ENCODE measurements at regions not wholly inside any gene's neighbourhood (a gene's known extent, or its start where the extent isn't known, plus 50 kb on each side); places are given as distances from the start of the nearest gene placed in this dataset.

DNA sequence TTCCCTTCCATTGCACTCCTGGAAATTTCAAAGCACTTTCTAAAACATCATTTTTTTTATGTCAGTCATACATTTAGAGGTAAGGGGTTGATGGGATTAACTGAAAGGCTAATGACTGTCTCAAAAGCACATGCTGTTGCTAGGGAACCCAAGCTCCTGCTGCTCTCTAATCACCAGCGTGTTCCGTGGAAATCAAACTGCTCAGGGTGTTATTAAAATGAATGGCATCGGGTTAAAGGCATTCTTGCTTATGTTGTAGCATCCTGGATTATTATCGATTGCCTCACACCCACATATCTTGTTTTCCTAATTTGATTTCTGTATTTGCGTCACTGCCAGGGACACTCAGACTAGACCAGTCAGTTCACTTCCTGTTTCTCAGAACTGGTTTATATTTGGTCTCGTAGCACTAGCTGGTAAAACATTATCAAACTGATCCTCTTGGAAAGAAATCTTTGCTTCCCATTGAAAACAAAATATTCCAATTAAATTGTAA is 216.5 kb upstream of the MKLN1 start:
- no peak for DNase-seq

DNA sequence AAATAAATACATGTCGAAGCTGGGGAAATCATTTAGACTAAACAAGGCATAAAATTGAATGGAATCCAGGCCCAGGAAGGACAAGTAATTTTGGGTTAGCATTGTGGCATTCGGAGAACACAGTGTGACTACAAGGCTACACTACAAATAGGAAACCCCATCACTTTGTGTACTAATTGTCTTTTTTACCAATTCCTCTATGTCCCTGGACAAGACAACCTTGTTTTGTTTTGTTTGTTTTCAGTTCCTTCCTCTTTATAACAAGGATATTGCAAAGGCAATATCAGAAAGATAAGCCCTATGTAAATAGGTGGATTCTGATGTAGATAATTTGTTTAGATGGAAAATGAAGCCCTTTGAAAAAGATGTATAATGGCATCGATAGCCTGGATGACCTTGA is 215.9 kb upstream of the MKLN1 start:
- DNase-seq, result no peak

- no peak for DNase-seq
These were observed 215.2 kb upstream of the MKLN1 start for GRCh38 chr7:131112431-131112830.

DNA sequence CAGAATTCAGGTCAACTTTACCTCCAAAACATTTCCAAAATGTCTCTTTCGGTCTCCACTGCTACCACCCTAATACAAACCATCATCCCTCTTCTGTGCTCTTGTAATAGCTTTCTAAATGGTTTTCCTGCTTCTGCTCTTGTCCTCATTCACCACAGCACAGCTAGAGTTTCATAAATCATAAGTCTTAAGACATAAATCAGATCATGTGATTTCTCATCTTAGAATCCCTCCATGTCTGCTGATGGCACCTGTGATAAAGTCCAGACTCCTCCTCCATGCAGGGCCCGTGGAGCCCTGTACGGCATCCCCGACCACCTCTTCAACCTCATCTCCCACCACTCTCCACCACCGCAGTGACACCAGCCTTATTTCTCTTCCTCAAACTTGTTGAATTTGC is 212.3 kb upstream of the MKLN1 start:
- no peak for DNase-seq

- no peak for DNase-seq
These were observed 210.2 kb upstream of the MKLN1 start for GRCh38 chr7:131117439-131117838.

- DNase-seq, result no peak
These were observed 208.3 kb upstream of the MKLN1 start for GRCh38 chr7:131119381-131119780.

GRCh38 chr7:131122394-131122793 is 205.3 kb upstream of the MKLN1 start:
- no peak for DNase-seq

DNA sequence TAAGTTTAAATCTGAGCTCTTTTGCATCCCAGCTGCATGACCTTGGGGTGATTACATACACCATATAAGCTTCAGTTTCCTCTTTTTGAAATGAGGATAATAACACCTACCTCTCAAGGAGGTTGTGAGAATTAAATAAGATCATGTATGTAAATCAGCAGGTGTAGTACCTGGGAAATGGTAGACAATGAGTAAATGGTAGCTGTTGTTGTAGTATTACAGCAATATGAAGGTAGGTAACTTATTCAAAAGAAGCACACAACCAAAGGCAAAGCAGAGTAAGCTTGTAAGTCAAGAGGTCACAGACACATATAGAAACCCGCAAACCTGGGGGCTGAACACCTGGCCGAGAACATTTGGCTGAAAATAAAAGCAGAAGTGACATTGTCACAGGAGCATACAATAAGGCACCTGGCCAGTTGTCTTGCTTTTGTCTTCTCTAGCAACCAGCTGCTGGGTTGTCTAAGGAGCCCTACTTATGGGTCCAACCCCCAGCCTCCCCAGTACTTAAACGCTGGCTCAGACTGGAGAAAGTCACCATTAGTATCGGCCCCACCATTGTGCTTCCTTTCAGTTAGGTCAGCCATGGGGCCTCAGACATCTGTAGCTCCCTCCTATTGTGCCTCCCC is 203.6 kb upstream of the MKLN1 start:
- no peak for DNase-seq

DNA sequence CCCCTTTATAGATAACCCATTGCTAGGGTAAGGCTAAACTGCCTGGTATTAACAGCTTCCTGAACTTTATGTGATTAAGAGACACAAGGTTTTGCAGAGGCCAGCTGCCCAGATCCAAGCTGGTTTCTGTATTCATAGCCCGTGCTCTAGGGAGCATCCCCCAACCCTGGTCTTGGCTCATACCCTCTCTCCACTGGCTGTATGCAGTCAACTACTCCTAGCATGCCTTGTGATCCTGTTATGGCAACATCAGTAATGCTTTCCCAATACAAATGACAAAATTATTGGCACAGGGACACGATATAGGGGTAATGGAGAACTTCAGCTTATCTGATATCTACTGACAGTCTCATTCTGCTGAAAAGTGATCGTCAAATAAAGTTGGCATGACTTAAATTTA is 202.8 kb upstream of the MKLN1 start:
- no peak for DNase-seq

DNA sequence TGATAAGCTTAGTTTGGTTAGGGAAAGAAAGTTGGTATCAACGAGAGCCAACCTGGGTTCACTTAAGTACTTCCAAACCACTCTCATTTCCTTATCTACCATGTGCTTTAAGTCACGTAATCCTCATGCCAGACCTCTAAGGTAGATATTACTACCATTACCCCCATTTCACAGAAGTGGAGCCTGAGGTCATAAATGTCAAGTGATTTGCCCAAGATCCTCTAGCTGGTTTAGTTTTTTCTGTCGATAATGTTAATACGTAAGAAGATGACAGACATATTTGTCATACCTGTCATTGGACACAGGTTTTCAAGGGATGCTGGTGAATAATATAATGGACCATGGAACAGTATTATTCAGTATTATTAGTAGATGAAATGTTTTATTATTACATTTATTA is 197.4 kb upstream of the MKLN1 start:
- DNase-seq, result no peak

DNA sequence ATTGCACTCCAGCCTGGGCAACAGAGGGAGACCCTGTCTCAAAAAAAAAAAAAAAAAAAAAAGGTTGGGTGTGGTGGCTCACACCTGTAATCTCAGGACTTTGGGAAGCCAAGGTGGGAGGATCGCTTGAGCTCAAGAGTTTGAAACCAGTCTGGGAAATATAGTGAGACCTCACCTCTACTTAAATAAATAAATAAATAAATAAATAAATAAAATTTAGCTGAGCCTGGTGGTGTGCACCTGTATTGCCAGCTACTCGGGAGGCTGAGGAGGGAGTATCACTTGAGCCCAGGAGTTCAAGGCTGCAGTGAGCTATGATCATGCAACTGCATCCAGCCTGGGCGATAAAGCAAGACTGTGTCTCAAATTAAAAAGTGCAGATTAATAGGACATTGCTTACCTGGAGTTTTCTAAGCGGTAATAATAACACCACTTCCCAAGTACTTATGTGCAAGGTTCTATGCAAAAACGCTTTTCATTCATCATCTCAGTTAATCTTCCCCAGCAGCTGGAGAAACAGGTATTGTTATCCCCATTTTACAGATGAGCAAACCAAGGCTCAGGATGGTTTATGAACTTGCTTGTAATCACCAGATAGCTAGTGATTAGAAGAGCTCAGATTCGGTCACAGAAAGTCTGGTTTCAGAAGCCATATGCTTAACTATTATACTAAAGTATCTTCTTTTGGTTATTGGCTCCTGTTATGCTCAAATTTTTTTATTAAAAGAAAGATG is 196.5 kb upstream of the MKLN1 start:
- DNase-seq, result no peak

DNA sequence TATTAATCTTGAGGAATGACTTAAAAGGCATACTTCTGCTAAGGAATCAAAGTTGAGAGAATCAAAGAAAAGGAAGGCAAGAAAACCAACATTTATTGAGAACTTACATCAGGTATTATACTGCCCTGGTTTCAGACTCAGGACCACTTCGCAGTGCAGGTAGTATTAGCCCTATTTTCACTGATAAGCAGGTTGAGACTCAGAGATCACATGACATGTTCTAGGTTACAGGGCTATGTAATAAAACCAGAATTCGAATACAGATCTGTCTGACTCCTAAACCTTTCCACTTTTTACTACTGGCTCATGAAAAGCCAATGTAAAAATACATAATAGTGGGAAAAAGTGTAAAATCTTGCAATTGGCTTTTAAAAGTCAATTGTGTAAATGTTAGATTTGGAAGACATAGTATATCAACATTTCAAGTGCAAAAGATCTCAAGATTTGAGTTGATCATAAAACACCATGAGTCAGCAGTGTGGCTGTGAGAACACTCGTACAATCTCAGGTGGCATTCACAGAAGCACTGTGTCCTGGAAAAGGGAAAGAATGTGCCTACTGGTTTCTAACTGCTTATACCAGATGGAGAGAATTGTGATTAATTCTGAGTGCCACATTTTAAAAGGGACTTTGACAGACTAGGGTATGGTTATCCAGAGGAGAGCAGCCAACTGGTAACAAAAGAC is 195.8 kb upstream of the MKLN1 start:
- no peak for DNase-seq

DNA sequence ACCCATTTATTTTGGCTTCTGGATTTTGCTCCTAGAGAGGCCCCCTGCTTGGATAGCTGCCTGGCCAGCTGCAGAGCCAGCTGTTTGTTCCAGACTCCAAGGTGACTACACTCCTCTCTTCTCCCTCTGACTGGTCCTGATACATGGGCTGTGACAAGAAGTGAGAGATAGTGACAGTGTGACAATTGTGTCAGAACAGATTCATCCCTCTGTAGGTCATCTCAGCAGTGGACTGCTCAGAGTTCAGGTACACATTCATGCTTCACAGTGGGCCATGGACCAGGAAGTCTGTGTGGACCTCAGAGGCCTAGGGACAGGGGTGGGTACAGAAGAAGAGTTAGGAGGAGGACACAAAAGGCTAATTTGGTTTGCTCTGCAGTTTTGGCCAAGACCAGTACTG is 188.2 kb upstream of the MKLN1 start:
- DNase-seq, result no peak

GRCh38 chr7:131141443-131141967 is 186.2 kb upstream of the MKLN1 start:
- no peak for DNase-seq

- no peak for DNase-seq
These were observed 183.8 kb upstream of the MKLN1 start for GRCh38 chr7:131143869-131144268.

DNA sequence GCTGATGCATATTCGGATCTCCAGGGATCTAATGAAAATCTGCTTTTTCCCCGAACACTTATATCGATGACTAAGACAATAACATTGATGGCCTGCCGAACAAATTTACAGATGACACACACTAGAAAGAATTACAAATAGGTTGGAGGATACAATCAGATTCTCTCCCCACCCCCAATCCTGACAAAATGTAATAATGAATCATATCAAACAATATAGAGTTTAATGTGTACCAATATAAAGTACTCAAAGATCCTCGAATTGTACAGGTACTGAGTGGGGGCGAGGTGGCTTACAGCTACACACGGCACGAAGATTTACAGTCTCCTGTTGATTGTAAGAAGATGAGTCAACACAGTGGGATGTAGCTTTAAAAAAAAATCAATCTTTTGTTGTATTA is 182.7 kb upstream of the MKLN1 start:
- DNase-seq, result no peak

- DNase-seq, result no peak
These were observed 181.9 kb upstream of the MKLN1 start for GRCh38 chr7:131145770-131146169.

DNA sequence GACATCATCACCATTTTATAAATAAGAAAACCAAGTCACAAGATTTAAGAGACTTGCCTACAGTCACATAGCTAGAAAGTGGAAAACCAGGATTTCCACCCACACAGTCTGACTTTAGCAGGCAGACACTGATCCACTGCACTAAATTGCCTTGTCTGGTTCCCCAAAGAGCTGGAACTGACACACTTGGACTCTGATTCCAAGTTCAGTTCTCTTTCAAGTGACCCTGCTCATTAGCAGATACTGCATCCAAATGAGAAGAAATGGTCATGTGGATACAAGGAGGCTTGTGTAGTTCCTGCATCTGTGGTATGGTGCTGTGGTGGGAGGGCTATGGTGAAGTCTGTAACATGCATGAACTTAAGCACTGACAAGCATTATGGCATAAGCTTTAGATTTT is 180.1 kb upstream of the MKLN1 start:
- no peak for DNase-seq

GRCh38 chr7:131148258-131148657 is 179.4 kb upstream of the MKLN1 start:
- DNase-seq, result no peak

DNA sequence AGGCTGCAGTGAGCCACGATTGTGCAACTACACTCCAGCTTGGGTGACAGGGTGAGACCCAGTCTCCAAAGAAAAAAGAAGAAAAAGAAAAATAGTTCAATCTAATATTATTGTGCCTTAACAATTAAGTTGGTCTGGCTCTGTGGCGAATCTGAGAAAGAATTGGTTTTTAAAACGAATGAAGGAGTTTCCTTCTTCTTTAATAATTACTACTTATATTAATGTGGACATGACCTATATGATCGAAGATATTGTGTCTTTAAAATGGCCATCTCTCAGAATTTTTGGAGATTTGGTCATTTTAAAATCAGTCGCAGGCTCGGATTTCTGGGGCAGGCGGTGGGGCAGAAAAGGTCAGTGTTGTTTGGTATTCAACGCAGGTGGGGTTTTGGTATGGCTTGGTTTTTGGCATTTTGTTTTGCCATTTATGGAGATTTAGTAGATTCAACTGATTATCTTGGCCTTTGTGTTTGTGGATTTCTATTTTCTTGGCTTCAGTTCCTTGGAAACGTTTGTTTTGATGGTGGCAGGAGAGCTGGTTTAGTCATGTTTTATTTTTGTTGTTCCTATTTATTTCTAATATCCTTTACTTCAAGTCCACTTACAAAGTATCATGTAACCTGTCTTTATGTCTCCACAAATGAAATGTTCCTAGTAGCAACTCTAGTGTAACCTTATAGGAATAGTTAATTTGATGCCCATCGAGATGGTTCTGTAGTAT is 178.8 kb upstream of the MKLN1 start:
- DNase-seq, result no peak

- no peak for DNase-seq
These were observed 178.3 kb upstream of the MKLN1 start for GRCh38 chr7:131149429-131149773.

GRCh38 chr7:131149840-131150239 is 177.8 kb upstream of the MKLN1 start:
- no peak for DNase-seq

DNA sequence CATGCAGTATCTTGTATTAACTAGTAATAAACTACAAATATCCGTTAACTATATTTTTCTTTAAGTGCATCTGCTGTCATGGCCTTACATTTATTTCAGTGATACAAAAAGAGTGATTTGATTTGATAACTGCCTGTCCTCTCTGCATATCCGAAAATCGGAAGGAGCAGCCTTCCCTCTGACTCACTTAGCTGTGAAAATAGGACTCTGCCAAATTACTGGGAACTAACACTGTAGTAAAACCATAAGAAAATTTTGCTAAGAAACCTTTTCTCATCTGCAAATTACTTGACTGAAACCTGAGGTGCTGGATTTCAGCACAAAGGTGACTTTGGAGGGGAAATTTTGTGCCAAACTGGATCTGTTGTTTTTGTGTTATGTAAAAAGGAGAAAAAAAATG is 176.6 kb upstream of the MKLN1 start:
- DNase-seq, result no peak
